IMR-90 (cell line): ENCODE measurements at regions not wholly inside any gene's neighbourhood (a gene's known extent, or its start where the extent isn't known, plus 50 kb on each side); places are given as distances from the start of the nearest gene placed in this dataset.

ENCODE experiments used
- BHLHE40 ChIP-seq: fragments of 150-350 bp; IDR thresholded peaks from 2 replicates; pipeline ENCODE4 v1.6.1; 2016; ENCODE audit warnings: mild to moderate bottlenecking, low read depth, low read length
- CHD1 ChIP-seq: IDR thresholded peaks from 2 replicates; pipeline ENCODE4 v1.6.1; 2012; ENCODE audit warnings: low read depth, low read length, improper control_type of control experiment
- CTCF ChIP-seq: conservative IDR thresholded peaks from 2 replicates; pipeline ENCODE4 v1.5.1; 2012; ENCODE audit warnings: mild to moderate bottlenecking, low read depth, low read length, improper control_type of control experiment
- FOS ChIP-seq: fragments of 150-350 bp; IDR thresholded peaks from 2 replicates; pipeline ENCODE4 v1.6.1; 2016; ENCODE audit warnings: low read depth, low read length
- MAFK ChIP-seq: IDR thresholded peaks from 2 replicates; pipeline ENCODE4 v1.6.1; 2012; ENCODE audit warnings: low read depth, low read length, improper control_type of control experiment
- MAZ ChIP-seq: IDR thresholded peaks from 2 replicates; pipeline ENCODE4 v1.6.1; 2012; ENCODE audit warnings: low read depth, mild to moderate bottlenecking, low read length, improper control_type of control experiment, moderate library complexity, borderline replicate concordance
- NFE2L2 ChIP-seq: fragments of 150-350 bp; IDR thresholded peaks from 2 replicates; pipeline ENCODE4 v1.6.1; 2016; ENCODE audit warnings: low read depth, mild to moderate bottlenecking, low read length
- POLR2A ChIP-seq: IDR thresholded peaks from 2 replicates; pipeline ENCODE4 v1.6.1; 2012; ENCODE audit warnings: mild to moderate bottlenecking, low read depth, low read length
- RAD21 ChIP-seq: IDR thresholded peaks from 2 replicates; pipeline ENCODE4 v1.6.1; 2012; ENCODE audit warnings: low read length, improper control_type of control experiment
- RFX5 ChIP-seq: IDR thresholded peaks from 2 replicates; pipeline ENCODE4 v1.8.0; 2012; ENCODE audit warnings: low read depth, mild to moderate bottlenecking, low read length, moderate library complexity
- SMC3 ChIP-seq: fragments of 150-350 bp; IDR thresholded peaks from 2 replicates; pipeline ENCODE4 v1.6.1; 2016; ENCODE audit warnings: low read depth, mild to moderate bottlenecking, antibody characterized with exemption, low read length, moderate library complexity
- TF ChIP-seq, protein P1 (sequence below): fragments of 150-350 bp; IDR thresholded peaks from 2 replicates; pipeline ENCODE4 v1.6.1; 2017; ENCODE audit warnings: mild to moderate bottlenecking, antibody characterized with exemption, low read length, low read depth

- TF ChIP-seq CTCF (no peak), POLR2A (no peak), MAFK (peak; percentile 39), CHD1 (no peak), NFE2L2 (no peak), SMC3 (no peak), MAZ (no peak), FOS (no peak), RFX5 (no peak), BHLHE40 (no peak), RAD21 (no peak)
- TF ChIP-seq, protein P1, sequence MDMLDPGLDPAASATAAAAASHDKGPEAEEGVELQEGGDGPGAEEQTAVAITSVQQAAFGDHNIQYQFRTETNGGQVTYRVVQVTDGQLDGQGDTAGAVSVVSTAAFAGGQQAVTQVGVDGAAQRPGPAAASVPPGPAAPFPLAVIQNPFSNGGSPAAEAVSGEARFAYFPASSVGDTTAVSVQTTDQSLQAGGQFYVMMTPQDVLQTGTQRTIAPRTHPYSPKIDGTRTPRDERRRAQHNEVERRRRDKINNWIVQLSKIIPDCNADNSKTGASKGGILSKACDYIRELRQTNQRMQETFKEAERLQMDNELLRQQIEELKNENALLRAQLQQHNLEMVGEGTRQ, result no peak
These were observed 286.2 kb upstream of the ACVR2A start for GRCh38 chr2:147558620-147559019.
